GM12878 (cell line): ENCODE measurements at regions not wholly inside any gene's neighbourhood (a gene's known extent, or its start where the extent isn't known, plus 50 kb on each side); places are given as distances from the start of the nearest gene placed in this dataset.

Experiments used
- ATAC-seq: fragments of 200-7000 bp; cut with Tn5 transposase; 3 replicates; pipeline ENCODE4 v1.9.1; 2020; ENCODE audit warnings: mild to moderate bottlenecking, moderate library complexity
- BruUV-seq: library from RNA; stranded (reverse); fragments of 400-500 nt; replicated peaks from 2 replicates; lab custom pipeline; 2021; lab: Mats Ljungman, UMichigan
- CTCF ChIA-PET: fragments of 300-600 bp; sonication (Branson Sonifier 250); formaldehyde crosslinking; extraction: SDS; loops from one replicate; lab custom pipeline; 2021; ENCODE audit warnings: inconsistent platforms; lab: Yijun Ruan, JAX
- POLR2A ChIA-PET: fragments of 350-600 bp; formaldehyde crosslinking; extraction: SDS; loops from one replicate; lab custom pipeline; 2021; ENCODE audit warnings: inconsistent platforms; lab: Charles Lee
- RAD21 ChIA-PET: fragments of 300-600 bp; sonication (Branson Sonifier 250); formaldehyde crosslinking; loops from one replicate; lab custom pipeline; 2023; ENCODE audit warnings: antibody characterized with exemption; ENCODE audit not compliant: unreplicated experiment; lab: Charles Lee
- SMC1A ChIA-PET: fragments of 300-600 bp; sonication (Branson Sonifier 250); formaldehyde crosslinking; loops from one replicate; lab custom pipeline; 2023; ENCODE audit not compliant: unreplicated experiment, uncharacterized antibody; lab: Charles Lee
- DNase-seq: peaks from one replicate; pipeline ENCODE4 v3.0.0-alpha.2; 2011; ENCODE audit warnings: low read depth, low spot score
- FAIRE-seq: peaks from 3 replicates; lab custom pipeline; 2011; peaks lifted over from hg19 to GRCh38; lab: Jason Lieb, UNC
- H2AFZ ChIP-seq: 2 replicates; pipeline ENCODE4 v1.6.0; 2011; ENCODE audit warnings: low read depth, low read length, control low read depth; ENCODE audit not compliant: control insufficient read depth
- H3K27ac ChIP-seq: 2 replicates; pipeline ENCODE4 v1.5.1; 2011; ENCODE audit warnings: control low read depth; ENCODE audit not compliant: control insufficient read depth, insufficient read depth
- H3K27me3 ChIP-seq, 2 experiments: replicated peaks in 1 of 2; 2 replicates each; pipeline versions ENCODE4 v1.6.0 to v1.6.1; 2011; ENCODE audit warnings: low read length in 1 of 2; ENCODE audit not compliant: control insufficient read depth in 2 of 2, insufficient read depth in 2 of 2
- H3K36me3 ChIP-seq, 2 experiments: 2 replicates each; pipeline ENCODE4 v1.5.1; 2011; ENCODE audit warnings: low read length in 1 of 2; ENCODE audit not compliant: control insufficient read depth in 2 of 2, insufficient read depth in 2 of 2
- H3K4me1 ChIP-seq: 2 replicates; pipeline ENCODE4 v1.6.1; 2011; ENCODE audit warnings: mild to moderate bottlenecking, low read length, moderate library complexity, mixed read lengths; ENCODE audit not compliant: control insufficient read depth, insufficient read depth
- H3K4me2 ChIP-seq: 2 replicates; pipeline ENCODE4 v1.6.0; 2011; ENCODE audit warnings: control low read depth; ENCODE audit not compliant: control insufficient read depth, insufficient read depth
- H3K4me3 ChIP-seq: fragments of 200-600 bp; sonication (generic); 2 replicates; pipeline ENCODE4 v1.5.1; 2016
- H3K79me2 ChIP-seq: 2 replicates; pipeline ENCODE4 v1.6.0; 2011; ENCODE audit warnings: low read length; ENCODE audit not compliant: control insufficient read depth, insufficient read depth
- H3K9ac ChIP-seq: 2 replicates; pipeline ENCODE4 v1.8.0; 2011; ENCODE audit warnings: low read length, control low read depth, mixed read lengths; ENCODE audit not compliant: control insufficient read depth, insufficient read depth
- H3K9me3 ChIP-seq: replicated peaks from 3 replicates; pipeline ENCODE4 v1.5.1; 2011; ENCODE audit warnings: mild to moderate bottlenecking, low read length; ENCODE audit not compliant: control insufficient read depth, insufficient read depth
- H4K20me1 ChIP-seq: 2 replicates; pipeline ENCODE4 v1.6.0; 2011; ENCODE audit not compliant: control insufficient read depth, insufficient read depth
- BACH1 ChIP-seq: fragments of 450-650 bp; IDR thresholded peaks from 2 replicates; pipeline ENCODE4 v1.6.1; 2017; ENCODE audit warnings: mild to moderate bottlenecking, borderline replicate concordance
- BRCA1 ChIP-seq: IDR thresholded peaks from 2 replicates; pipeline ENCODE4 v1.6.1; 2011; ENCODE audit warnings: low read depth, low read length, improper control_type of control experiment
- CBFB ChIP-seq: IDR thresholded peaks from 2 replicates; pipeline ENCODE4 v1.6.1; 2016; ENCODE audit warnings: antibody characterized with exemption, low read depth
- CBX3 ChIP-seq: fragments of 200-600 bp; sonication (generic); IDR thresholded peaks from 2 replicates; pipeline ENCODE4 v1.6.1; 2016; ENCODE audit warnings: low read depth, borderline replicate concordance
- CHD2 ChIP-seq: IDR thresholded peaks from 2 replicates; pipeline ENCODE4 v1.6.1; 2011; ENCODE audit warnings: low read depth, low read length, improper control_type of control experiment, borderline replicate concordance
- CREB1 ChIP-seq: IDR thresholded peaks from 2 replicates; pipeline ENCODE4 v1.6.1; 2012; ENCODE audit warnings: low read depth, mild to moderate bottlenecking, inconsistent platforms
- E2F4 ChIP-seq: IDR thresholded peaks from 2 replicates; pipeline ENCODE4 v1.6.1; 2012; ENCODE audit warnings: low read depth, low read length, improper control_type of control experiment
- HSF1 ChIP-seq: fragments of 150-350 bp; IDR thresholded peaks from 2 replicates; pipeline ENCODE4 v1.6.1; 2014; ENCODE audit warnings: mild to moderate bottlenecking, low read depth, low read length
- JUND ChIP-seq: IDR thresholded peaks from 2 replicates; pipeline ENCODE4 v1.6.1; 2012; ENCODE audit warnings: low read depth, mild to moderate bottlenecking, low read length, improper control_type of control experiment, moderate library complexity
- MYC ChIP-seq: IDR thresholded peaks from 2 replicates; pipeline ENCODE4 v1.6.1; 2011; ENCODE audit warnings: mild to moderate bottlenecking, low read length, moderate library complexity, inconsistent platforms; ENCODE audit not compliant: insufficient read depth, insufficient replicate concordance, insufficient read length, severe bottlenecking
- SIX5 ChIP-seq: IDR thresholded peaks from 2 replicates; pipeline ENCODE4 v1.6.1; 2011; ENCODE audit warnings: mild to moderate bottlenecking, low read depth, low read length, moderate library complexity; ENCODE audit not compliant: severe bottlenecking
- TCF7 ChIP-seq: IDR thresholded peaks from 2 replicates; pipeline ENCODE4 v1.6.1; 2014; ENCODE audit warnings: antibody characterized with exemption, borderline replicate concordance
- ZBTB11 ChIP-seq: fragments of 450-650 bp; formaldehyde crosslinking; IDR thresholded peaks from 2 replicates; pipeline ENCODE4 v1.5.0; 2022; ENCODE audit warnings: mild to moderate bottlenecking, missing genetic modification characterization
- ZNF207 ChIP-seq: fragments of 450-650 bp; IDR thresholded peaks from 2 replicates; pipeline ENCODE4 v1.6.1; 2014; ENCODE audit warnings: antibody characterized with exemption, mild to moderate bottlenecking, borderline replicate concordance
- ZNF384 ChIP-seq: IDR thresholded peaks from 2 replicates; pipeline ENCODE4 v1.6.1; 2012; ENCODE audit warnings: low read depth, mild to moderate bottlenecking, low read length, improper control_type of control experiment, borderline replicate concordance
- ZNF622 ChIP-seq: fragments of 450-650 bp; IDR thresholded peaks from 2 replicates; pipeline ENCODE4 v1.6.1; 2017; ENCODE audit warnings: mild to moderate bottlenecking, inconsistent platforms
- WGBS: methylation state at CpG from one replicate; pipeline ENCODE4 v1.1.6; 2016; ENCODE audit warnings: low lambda C conversion rate; ENCODE audit not compliant: insufficient replicate concordance, insufficient coverage; ENCODE audit errors: missing lambda C conversion rate; 5-methylcytosine and 5-hydroxymethylcytosine counted together
- in situ Hi-C: fragments of 300-500 bp; cut with MboI; formaldehyde crosslinking; loops from 9 replicates; pipeline ENCODE4 v1.14.3; 2018; ENCODE audit warnings: mixed read lengths
- intact Hi-C: fragments of 100-400 bp; cut with micrococcal nuclease; formaldehyde crosslinking; loops from one replicate; pipeline ENCODE4 v1.14.2; 2022; ENCODE audit not compliant: unreplicated experiment

GRCh38 chr6:34638834-34639736, 57.5 kb downstream of the ILRUN start:
- ChIA-PET RAD21 (interaction anchor here (0.9 to 11.8 kb wide), 16 partner anchors 11 to 250 kb away, joined by 3 to 239 read pairs (median 8); partner anchors contain the start of genes ANKS1A, ILRUN and SNRPC), SMC1A (interaction anchor here (0.7 to 11.9 kb wide), 19 partner anchors 8 to 341 kb away, joined by 3 to 251 read pairs (median 9); partner anchors contain the start of genes BLTP3A, ILRUN, SNRPC and TAF11), POLR2A (interaction anchor here (0.6 to 11.0 kb wide), 12 partner anchors 12 to 512 kb away, joined by 3 to 246 read pairs (median 4); partner anchors contain the start of genes ILRUN and SNRPC), CTCF (interaction anchor here (0.5 to 11.0 kb wide), 22 partner anchors 12 to 443 kb away, joined by 3 to 131 read pairs (median 4); partner anchors contain the start of genes BLTP3A, ILRUN, SNRPC and TAF11)
- peaks cover 45% of the 10 kb centered on the region for H3K79me2 ChIP-seq
- in situ Hi-C loops, result no loop called here
- intact Hi-C loops, result loop anchor here (1.0 to 5.0 kb wide), 4 partner anchors 17 to 118 kb away; partner anchors contain the start of genes ILRUN and SNRPC
- peak; percentile 86 for ATAC-seq
- H3K27ac ChIP-seq, result peak overlapping the region; percentile 93
- H3K36me3 ChIP-seq, result peaks cover 2 to 12% of the 10 kb centered on the region in 2 experiments
- H3K9ac ChIP-seq, result peak overlapping the region; percentile 53
- BruUV-seq, result TSS peak; percentile 17
- no peak overlapping the region for H3K4me3 ChIP-seq
- H2AFZ ChIP-seq, result peak overlapping the region; percentile 3; the same call in 1 of the 2 replicates
- no peaks in the 10 kb centered on the region for H4K20me1 ChIP-seq
- DNase-seq, result peak; percentile 87
- under 1% methylated on average over 6 of the region's 6 CpGs for WGBS
- FAIRE-seq, result peak; percentile 57
- H3K4me2 ChIP-seq, result peak overlapping the region; percentile 70
- peaks cover 27% of the 10 kb centered on the region for H3K4me1 ChIP-seq
- no peaks in the 10 kb centered on the region; the same call in 1 of the 3 replicates for H3K9me3 ChIP-seq
- H3K27me3 ChIP-seq, result no peaks in the 10 kb centered on the region
- TF ChIP-seq CREB1 (no peak), ZNF384 (0 out of 2 replicates have a peak, but pooled peaks have one; percentile 18), ZNF207 (peak; percentile 26; the same call in 1 of the 2 replicates), ZNF622 (no peak), BRCA1 (no peak), BACH1 (no peak), E2F4 (no peak), ZBTB11 (CRISPR knock-in tag) (no peak), CBX3 (no peak), MYC (no peak), HSF1 (no peak), SIX5 (no peak), TCF7 (peak; percentile 58; the same call in 1 of the 2 replicates), CHD2 (no peak), JUND (no peak), CBFB (0 out of 2 replicates have a peak, but pooled peaks have one; percentile 53)
